NB4 (cell line): ENCODE measurements at regions not wholly inside any gene's neighbourhood (a gene's known extent, or its start where the extent isn't known, plus 50 kb on each side); places are given as distances from the start of the nearest gene placed in this dataset.

Experiments used
- CTCF ChIP-seq: IDR thresholded peaks from one replicate; pipeline ENCODE4 v1.5.1; 2012; ENCODE audit warnings: low read depth, low read length
- MYC ChIP-seq: IDR thresholded peaks from 2 replicates; pipeline ENCODE4 v1.6.1; 2011; ENCODE audit warnings: low read depth, low read length
- POLR2A ChIP-seq: IDR thresholded peaks from 2 replicates; pipeline ENCODE4 v1.6.1; 2011; ENCODE audit warnings: mild to moderate bottlenecking; ENCODE audit not compliant: insufficient read length; ENCODE audit errors: extremely low read depth

- TF ChIP-seq POLR2A (no peak), CTCF (no peak), MYC (no peak)
These were observed 871.6 kb upstream of the GOT2 start for GRCh38 chr16:59605706-59606105.
